ENCODE measurements at regions not wholly inside any gene's neighbourhood (a gene's known extent, or its start where the extent isn't known, plus 50 kb on each side); places are given as distances from the start of the nearest gene placed in this dataset.

GRCh38 chr10:24091256-24091655 is 117.7 kb upstream of the KIAA1217 start:
- TF ChIP-seq, protein P1, sequence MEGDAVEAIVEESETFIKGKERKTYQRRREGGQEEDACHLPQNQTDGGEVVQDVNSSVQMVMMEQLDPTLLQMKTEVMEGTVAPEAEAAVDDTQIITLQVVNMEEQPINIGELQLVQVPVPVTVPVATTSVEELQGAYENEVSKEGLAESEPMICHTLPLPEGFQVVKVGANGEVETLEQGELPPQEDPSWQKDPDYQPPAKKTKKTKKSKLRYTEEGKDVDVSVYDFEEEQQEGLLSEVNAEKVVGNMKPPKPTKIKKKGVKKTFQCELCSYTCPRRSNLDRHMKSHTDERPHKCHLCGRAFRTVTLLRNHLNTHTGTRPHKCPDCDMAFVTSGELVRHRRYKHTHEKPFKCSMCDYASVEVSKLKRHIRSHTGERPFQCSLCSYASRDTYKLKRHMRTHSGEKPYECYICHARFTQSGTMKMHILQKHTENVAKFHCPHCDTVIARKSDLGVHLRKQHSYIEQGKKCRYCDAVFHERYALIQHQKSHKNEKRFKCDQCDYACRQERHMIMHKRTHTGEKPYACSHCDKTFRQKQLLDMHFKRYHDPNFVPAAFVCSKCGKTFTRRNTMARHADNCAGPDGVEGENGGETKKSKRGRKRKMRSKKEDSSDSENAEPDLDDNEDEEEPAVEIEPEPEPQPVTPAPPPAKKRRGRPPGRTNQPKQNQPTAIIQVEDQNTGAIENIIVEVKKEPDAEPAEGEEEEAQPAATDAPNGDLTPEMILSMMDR (IDR thresholded peaks at IDR 0.05), result no peak
- no peak for TF ChIP-seq POLR2AphosphoS5 (IDR thresholded peaks at IDR 0.05)
